ENCODE measurements at regions not wholly inside any gene's neighbourhood (a gene's known extent, or its start where the extent isn't known, plus 50 kb on each side); places are given as distances from the start of the nearest gene placed in this dataset.

- in situ Hi-C loops (cut with MboI; ENCODE audit: low sequenced_read_pairs, unreplicated experiment), result no loop called here
- TF ChIP-seq, protein P1, sequence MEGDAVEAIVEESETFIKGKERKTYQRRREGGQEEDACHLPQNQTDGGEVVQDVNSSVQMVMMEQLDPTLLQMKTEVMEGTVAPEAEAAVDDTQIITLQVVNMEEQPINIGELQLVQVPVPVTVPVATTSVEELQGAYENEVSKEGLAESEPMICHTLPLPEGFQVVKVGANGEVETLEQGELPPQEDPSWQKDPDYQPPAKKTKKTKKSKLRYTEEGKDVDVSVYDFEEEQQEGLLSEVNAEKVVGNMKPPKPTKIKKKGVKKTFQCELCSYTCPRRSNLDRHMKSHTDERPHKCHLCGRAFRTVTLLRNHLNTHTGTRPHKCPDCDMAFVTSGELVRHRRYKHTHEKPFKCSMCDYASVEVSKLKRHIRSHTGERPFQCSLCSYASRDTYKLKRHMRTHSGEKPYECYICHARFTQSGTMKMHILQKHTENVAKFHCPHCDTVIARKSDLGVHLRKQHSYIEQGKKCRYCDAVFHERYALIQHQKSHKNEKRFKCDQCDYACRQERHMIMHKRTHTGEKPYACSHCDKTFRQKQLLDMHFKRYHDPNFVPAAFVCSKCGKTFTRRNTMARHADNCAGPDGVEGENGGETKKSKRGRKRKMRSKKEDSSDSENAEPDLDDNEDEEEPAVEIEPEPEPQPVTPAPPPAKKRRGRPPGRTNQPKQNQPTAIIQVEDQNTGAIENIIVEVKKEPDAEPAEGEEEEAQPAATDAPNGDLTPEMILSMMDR (IDR thresholded peaks at IDR 0.05; ENCODE audit: borderline replicate concordance, control extremely low read depth, extremely low read depth, insufficient read depth, missing control alignments), result no peak
- no peak for DNase-seq (ENCODE audit: low spot score)
These were observed 897.4 kb upstream of the SEL1L start for GRCh38 chr14:82431031-82431430.

DNA sequence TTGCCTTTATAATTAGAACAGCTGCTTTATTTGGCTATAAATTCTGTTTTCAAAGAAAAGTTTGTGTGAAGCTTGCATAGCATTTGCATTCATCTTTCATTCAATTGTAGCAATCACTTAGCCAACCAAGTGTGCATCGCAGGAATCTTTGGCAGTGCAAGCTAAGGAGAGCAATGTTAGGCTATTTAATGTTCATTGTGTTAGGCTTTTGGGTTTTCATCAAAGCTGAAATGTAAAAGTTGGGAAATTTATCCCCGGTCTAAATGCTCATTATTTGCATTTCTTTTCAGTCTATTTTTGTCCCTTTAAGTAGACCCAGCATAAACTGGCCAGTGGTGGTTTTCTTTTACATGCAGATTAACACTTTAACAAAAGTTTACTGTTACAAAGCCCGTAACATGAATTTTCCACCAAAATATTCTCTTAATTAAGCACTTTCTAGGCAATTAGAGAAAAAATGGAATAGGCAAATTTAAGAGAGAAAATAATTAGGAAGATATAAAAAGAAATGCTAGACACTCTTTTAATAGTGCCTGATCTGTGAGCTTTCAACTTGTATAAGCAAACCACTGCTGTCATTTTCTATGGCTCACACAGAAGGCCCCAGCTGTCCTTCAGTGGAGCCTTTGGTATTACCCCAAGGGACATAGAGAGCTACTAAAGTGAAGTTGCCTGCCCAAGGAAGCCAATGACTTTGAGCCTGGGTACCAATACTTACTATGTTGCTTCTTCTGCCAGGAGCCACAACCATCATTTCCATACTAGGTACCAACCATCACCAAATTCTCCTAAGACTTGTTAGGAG is 898.9 kb upstream of the SEL1L start:
- TF ChIP-seq, protein P1 (IDR thresholded peaks at IDR 0.05; ENCODE audit: borderline replicate concordance, control extremely low read depth, extremely low read depth, insufficient read depth, missing control alignments), result no peak
- in situ Hi-C loops (cut with MboI; ENCODE audit: low sequenced_read_pairs, unreplicated experiment), result no loop called here
- DNase-seq (ENCODE audit: low spot score), result no peak

DNA sequence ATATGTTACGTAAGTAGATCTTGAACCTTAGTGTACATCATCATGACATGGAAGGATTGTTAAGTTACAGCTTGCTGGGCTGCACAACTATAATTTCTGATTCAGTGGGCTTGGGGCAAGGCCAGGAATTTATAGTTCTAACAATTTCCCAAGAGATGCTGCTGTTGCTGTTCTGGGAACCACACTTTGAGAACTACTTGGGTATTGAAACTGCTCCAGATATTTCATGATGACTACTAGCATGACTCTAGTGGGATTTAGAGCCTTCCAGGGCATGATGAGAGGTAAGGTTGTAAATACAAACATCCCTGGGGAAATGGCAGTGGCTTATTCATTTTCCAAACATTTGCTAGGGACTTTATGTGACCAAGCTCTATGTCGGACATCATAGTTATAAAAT is 904.8 kb upstream of the SEL1L start:
- DNase-seq (ENCODE audit: low spot score), result no peak
- TF ChIP-seq, protein P1 (IDR thresholded peaks at IDR 0.05; ENCODE audit: borderline replicate concordance, control extremely low read depth, extremely low read depth, insufficient read depth, missing control alignments), result no peak
- in situ Hi-C loops (cut with MboI; ENCODE audit: low sequenced_read_pairs, unreplicated experiment), result no loop called here

DNA sequence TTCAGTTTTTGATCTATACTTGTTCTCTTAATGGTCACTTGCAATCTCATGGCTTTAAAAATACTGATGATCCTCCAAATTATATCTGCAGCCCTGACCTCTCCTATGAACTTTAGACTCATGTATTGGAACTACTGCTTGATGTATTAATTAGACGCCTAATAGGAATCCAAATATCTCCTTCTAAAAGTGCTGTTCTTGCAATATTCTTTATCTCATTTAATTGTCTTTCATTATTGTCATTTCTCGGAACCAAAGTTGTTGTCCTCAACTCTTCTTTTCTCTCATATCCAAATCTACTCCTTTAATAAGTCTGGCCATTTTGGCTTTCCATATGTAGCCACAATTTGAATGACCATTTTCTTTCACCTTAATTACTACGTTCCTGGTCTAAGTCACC is 907.6 kb upstream of the SEL1L start:
- TF ChIP-seq, protein P1 (IDR thresholded peaks at IDR 0.05; ENCODE audit: borderline replicate concordance, control extremely low read depth, extremely low read depth, insufficient read depth, missing control alignments), result no peak
- DNase-seq (ENCODE audit: low spot score), result no peak
- in situ Hi-C loops (cut with MboI; ENCODE audit: low sequenced_read_pairs, unreplicated experiment), result no loop called here

- in situ Hi-C loops (cut with MboI; ENCODE audit: low sequenced_read_pairs, unreplicated experiment), result no loop called here
- TF ChIP-seq, protein P1 (IDR thresholded peaks at IDR 0.05; ENCODE audit: borderline replicate concordance, control extremely low read depth, extremely low read depth, insufficient read depth, missing control alignments), result no peak
- DNase-seq (ENCODE audit: low spot score), result no peak
These were observed 912.3 kb upstream of the SEL1L start for GRCh38 chr14:82445810-82446570.

DNA sequence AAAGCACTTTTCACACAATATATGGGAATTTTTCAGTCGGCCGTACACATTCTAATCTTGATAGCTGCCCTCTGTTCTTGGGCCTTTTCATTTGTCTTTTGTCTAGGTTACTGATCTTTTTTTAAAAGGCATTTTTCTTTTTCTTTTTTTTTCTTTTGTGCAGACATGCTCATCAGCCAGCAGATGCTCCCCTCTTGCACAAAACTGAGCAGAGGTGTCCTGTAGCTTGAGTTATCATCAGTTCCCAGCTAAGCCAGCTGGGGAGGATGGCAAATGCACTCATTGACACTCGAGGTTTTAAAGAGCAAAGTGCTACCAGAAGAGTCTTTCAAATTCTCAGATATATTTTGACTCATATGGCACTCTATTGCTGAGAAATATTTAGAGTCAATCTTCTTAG is 913.9 kb upstream of the SEL1L start:
- in situ Hi-C loops (cut with MboI; ENCODE audit: low sequenced_read_pairs, unreplicated experiment), result no loop called here
- DNase-seq (ENCODE audit: low spot score), result no peak
- TF ChIP-seq, protein P1 (IDR thresholded peaks at IDR 0.05; ENCODE audit: borderline replicate concordance, control extremely low read depth, extremely low read depth, insufficient read depth, missing control alignments), result no peak

Data from GM13976 (cell line).